ENCODE measurements at regions not wholly inside any gene's neighbourhood (a gene's known extent, or its start where the extent isn't known, plus 50 kb on each side); places are given as distances from the start of the nearest gene placed in this dataset.

- FAIRE-seq: no peak
- CTCF ChIA-PET: no interaction called here
Observed at GRCh38 chr20:16864963-16865362, 116.8 kb downstream of the OTOR start.

More at GRCh38 chr20:16864963-16865362, 116.8 kb downstream of the OTOR start:
- no TSS peak for BruUV-seq (replicated peaks)
- intact Hi-C loops (cut with micrococcal nuclease): no loop called here
- H3K4me3 ChIP-seq (replicated peaks in 1 of 3; ENCODE audit: insufficient read depth in 1 of 3, low read depth in 1 of 3, low read length in 3 of 3): no peak overlapping the region
- H3K79me2 ChIP-seq (ENCODE audit: control insufficient read depth, insufficient read depth, low read length): no peaks in the 10 kb centered on the region
- no peaks in the 10 kb centered on the region for H4K20me1 ChIP-seq (replicated peaks; ENCODE audit: control insufficient read depth, extremely low read depth, insufficient read depth, low read length)
- no peaks in the 10 kb centered on the region for H3K36me3 ChIP-seq (ENCODE audit: control insufficient read depth in 2 of 2, extremely low read depth in 1 of 2, insufficient read depth in 2 of 2, low read length in 2 of 2)
- H3K27ac ChIP-seq (ENCODE audit: insufficient read depth, low read depth, low read length): no peak overlapping the region
- no peak for DNase-seq (ENCODE audit: low read depth, low spot score)
- H3K9ac ChIP-seq (replicated peaks; ENCODE audit: extremely low read depth, insufficient read depth, low read length): no peak overlapping the region
- no peaks in the 10 kb centered on the region for H3K4me1 ChIP-seq (ENCODE audit: control insufficient read depth, extremely low read depth, insufficient read depth, low read length)
- POLR2A ChIA-PET: no interaction called here
- no peaks in the 10 kb centered on the region for H3K9me1 ChIP-seq (replicated peaks; ENCODE audit: control insufficient read depth, extremely low read depth, insufficient read depth, low read length)
- H2AFZ ChIP-seq (ENCODE audit: low read depth, low read length): no peak overlapping the region
- TF ChIP-seq CTCF (IDR thresholded peaks at IDR 0.05; ENCODE audit: extremely low read depth in 1 of 2, insufficient read depth in 1 of 2, low read depth in 1 of 2, low read length in 2 of 2) (no peak), FOS (IDR thresholded peaks at IDR 0.05; ENCODE audit: borderline replicate concordance, insufficient read depth, low read length) (no peak), JUN (IDR thresholded peaks at IDR 0.05; ENCODE audit: borderline replicate concordance, insufficient read depth, insufficient read length, low read depth) (no peak), MYC (IDR thresholded peaks at IDR 0.05; ENCODE audit: low read depth, low read length) (no peak), POLR2A (IDR thresholded peaks at IDR 0.05; ENCODE audit: low read depth, low read length) (no peak), EZH2 (IDR thresholded peaks at IDR 0.05; ENCODE audit: borderline replicate concordance, low read depth, low read length, severe bottlenecking) (no peak), POLR2AphosphoS5 (IDR thresholded peaks at IDR 0.05; ENCODE audit: insufficient read depth, low read depth, low read length) (no peak), GATA2 (IDR thresholded peaks at IDR 0.05; ENCODE audit: insufficient read depth, insufficient read length, low read depth, low read length) (no peak)
- TF ChIP-seq, protein P1, sequence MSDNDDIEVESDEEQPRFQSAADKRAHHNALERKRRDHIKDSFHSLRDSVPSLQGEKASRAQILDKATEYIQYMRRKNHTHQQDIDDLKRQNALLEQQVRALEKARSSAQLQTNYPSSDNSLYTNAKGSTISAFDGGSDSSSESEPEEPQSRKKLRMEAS (IDR thresholded peaks at IDR 0.05; ENCODE audit: insufficient read depth, insufficient read length): no peak
- peaks cover 2% of the 10 kb centered on the region for H3K9me3 ChIP-seq (replicated peaks; ENCODE audit: control insufficient read depth, insufficient read depth, low read length)
- no peak overlapping the region for H3K4me2 ChIP-seq (ENCODE audit: insufficient read depth, low read length)
- dilution Hi-C loops (cut with MboI; ENCODE audit: extremely low pct_ligation_motif_present, low sequenced_read_pairs): no loop called here
- no peaks in the 10 kb centered on the region for H3K27me3 ChIP-seq (ENCODE audit: control insufficient read depth in 2 of 2, insufficient read depth in 2 of 2, low read length in 2 of 2)
